ENCODE measurements at regions not wholly inside any gene's neighbourhood (a gene's known extent, or its start where the extent isn't known, plus 50 kb on each side); places are given as distances from the start of the nearest gene placed in this dataset.

DNA sequence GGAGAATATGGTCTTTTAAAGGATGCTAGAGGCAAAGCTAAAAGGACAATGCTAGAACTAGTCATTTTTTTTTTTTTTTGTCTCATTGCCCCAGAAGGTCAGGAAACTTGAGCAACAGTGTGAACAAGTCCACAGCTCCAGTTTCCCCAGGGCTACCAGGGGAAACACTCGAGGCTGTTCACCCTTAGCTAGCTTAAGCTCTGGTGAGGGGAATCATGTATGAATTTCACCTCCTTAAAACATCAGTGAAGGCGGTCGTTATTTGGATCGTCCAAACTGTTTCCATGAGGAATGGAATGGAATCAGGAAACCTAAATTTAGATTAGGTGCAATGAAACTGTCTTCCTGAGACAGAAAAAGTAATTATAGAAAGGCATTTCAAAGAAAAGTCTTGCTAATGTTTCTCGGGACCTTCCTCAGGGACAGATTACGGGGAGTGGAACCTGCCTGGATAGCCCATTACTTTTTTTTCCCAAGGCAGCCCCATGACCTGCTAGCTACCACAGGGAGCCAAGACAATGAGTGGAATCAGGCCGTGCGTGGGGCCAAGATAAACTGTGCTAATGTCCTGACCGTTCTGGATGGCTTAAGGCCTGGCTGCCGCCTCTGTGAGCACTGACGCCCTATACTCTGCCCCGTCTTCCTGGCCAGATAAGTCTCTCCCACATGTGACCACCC, 164.8 kb upstream of the SGK1 start:
- Histone ChIP-seq H3K9me3 (replicated peaks; ENCODE audit: control insufficient read depth, insufficient read depth, low read length) (no peaks in the 10 kb centered on the region), H2AFZ (ENCODE audit: low read depth, low read length) (peak overlapping the region; percentile 19), H4K20me1 (replicated peaks; ENCODE audit: control insufficient read depth, extremely low read depth, insufficient read depth, low read length) (no peaks in the 10 kb centered on the region), H3K9ac (replicated peaks; ENCODE audit: extremely low read depth, insufficient read depth, low read length) (no peak overlapping the region), H3K79me2 (ENCODE audit: control insufficient read depth, insufficient read depth, low read length) (no peaks in the 10 kb centered on the region), H3K4me1 (ENCODE audit: control insufficient read depth, extremely low read depth, insufficient read depth, low read length) (peaks cover 4% of the 10 kb centered on the region), H3K4me2 (ENCODE audit: insufficient read depth, low read length) (no peak overlapping the region), H3K27me3 (ENCODE audit: control insufficient read depth in 2 of 2, insufficient read depth in 2 of 2, low read length in 2 of 2) (no peaks in the 10 kb centered on the region), H3K4me3 (replicated peaks in 1 of 3; ENCODE audit: insufficient read depth in 1 of 3, low read depth in 1 of 3, low read length in 3 of 3) (no peak overlapping the region), H3K27ac (ENCODE audit: insufficient read depth, low read depth, low read length) (no peak overlapping the region), H3K9me1 (replicated peaks; ENCODE audit: control insufficient read depth, extremely low read depth, insufficient read depth, low read length) (no peaks in the 10 kb centered on the region), H3K36me3 (ENCODE audit: control insufficient read depth in 2 of 2, extremely low read depth in 1 of 2, insufficient read depth in 2 of 2, low read length in 2 of 2) (no peaks in the 10 kb centered on the region)
- FAIRE-seq, result no peak
- POLR2A ChIA-PET, result no interaction called here
- CTCF ChIA-PET, result interaction anchor here (0.7 to 1.5 kb wide), 3 partner anchors 16 to 183 kb away, joined by 3 to 4 read pairs (median 4); no protein-coding TSS in a partner anchor
- BruUV-seq (replicated peaks), result no TSS peak
- DNase-seq (ENCODE audit: low read depth, low spot score), result peak; percentile 60
- dilution Hi-C loops (cut with MboI; ENCODE audit: extremely low pct_ligation_motif_present, low sequenced_read_pairs), result no loop called here
- TF ChIP-seq FOS (IDR thresholded peaks at IDR 0.05; ENCODE audit: borderline replicate concordance, insufficient read depth, low read length), result no peak
- TF ChIP-seq, protein P1, sequence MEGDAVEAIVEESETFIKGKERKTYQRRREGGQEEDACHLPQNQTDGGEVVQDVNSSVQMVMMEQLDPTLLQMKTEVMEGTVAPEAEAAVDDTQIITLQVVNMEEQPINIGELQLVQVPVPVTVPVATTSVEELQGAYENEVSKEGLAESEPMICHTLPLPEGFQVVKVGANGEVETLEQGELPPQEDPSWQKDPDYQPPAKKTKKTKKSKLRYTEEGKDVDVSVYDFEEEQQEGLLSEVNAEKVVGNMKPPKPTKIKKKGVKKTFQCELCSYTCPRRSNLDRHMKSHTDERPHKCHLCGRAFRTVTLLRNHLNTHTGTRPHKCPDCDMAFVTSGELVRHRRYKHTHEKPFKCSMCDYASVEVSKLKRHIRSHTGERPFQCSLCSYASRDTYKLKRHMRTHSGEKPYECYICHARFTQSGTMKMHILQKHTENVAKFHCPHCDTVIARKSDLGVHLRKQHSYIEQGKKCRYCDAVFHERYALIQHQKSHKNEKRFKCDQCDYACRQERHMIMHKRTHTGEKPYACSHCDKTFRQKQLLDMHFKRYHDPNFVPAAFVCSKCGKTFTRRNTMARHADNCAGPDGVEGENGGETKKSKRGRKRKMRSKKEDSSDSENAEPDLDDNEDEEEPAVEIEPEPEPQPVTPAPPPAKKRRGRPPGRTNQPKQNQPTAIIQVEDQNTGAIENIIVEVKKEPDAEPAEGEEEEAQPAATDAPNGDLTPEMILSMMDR (IDR thresholded peaks at IDR 0.05; ENCODE audit: extremely low read depth in 1 of 2, insufficient read depth in 1 of 2, low read depth in 1 of 2, low read length in 2 of 2), result no peak
- TF ChIP-seq EZH2 (IDR thresholded peaks at IDR 0.05; ENCODE audit: borderline replicate concordance, low read depth, low read length, severe bottlenecking), result no peak
- TF ChIP-seq, protein P2, sequence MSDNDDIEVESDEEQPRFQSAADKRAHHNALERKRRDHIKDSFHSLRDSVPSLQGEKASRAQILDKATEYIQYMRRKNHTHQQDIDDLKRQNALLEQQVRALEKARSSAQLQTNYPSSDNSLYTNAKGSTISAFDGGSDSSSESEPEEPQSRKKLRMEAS (IDR thresholded peaks at IDR 0.05; ENCODE audit: insufficient read depth, insufficient read length), result no peak
- TF ChIP-seq JUN (IDR thresholded peaks at IDR 0.05; ENCODE audit: borderline replicate concordance, insufficient read depth, insufficient read length, low read depth), result no peak
- TF ChIP-seq MYC (IDR thresholded peaks at IDR 0.05; ENCODE audit: low read depth, low read length), result no peak
- intact Hi-C loops (cut with micrococcal nuclease), result no loop called here

All from endothelial cell of umbilical vein (primary cell).